Calu3 (cell line): ENCODE measurements at regions not wholly inside any gene's neighbourhood (a gene's known extent, or its start where the extent isn't known, plus 50 kb on each side); places are given as distances from the start of the nearest gene placed in this dataset.

Experiments used
- BruUV-seq: library from RNA; stranded (reverse); fragments of 400-500 nt; replicated peaks from 2 replicates; lab custom pipeline; 2021; lab: Mats Ljungman, UMichigan
- CTCF ChIA-PET: fragments of 300-600 bp; sonication (Branson Sonifier 250); formaldehyde crosslinking; loops from one replicate; lab custom pipeline; 2022; ENCODE audit warnings: antibody characterized with exemption; lab: Charles Lee
- DNase-seq: peaks from one replicate; pipeline ENCODE4 v3.0.0; 2022
- H3K27ac Mint-ChIP-seq: one replicate; pipeline ENCODE4 v1.8.0; 2022; ENCODE audit warnings: mixed read lengths; ENCODE audit not compliant: unreplicated experiment
- H3K27me3 Mint-ChIP-seq: one replicate; pipeline ENCODE4 v1.8.0; 2022; ENCODE audit warnings: mixed read lengths; ENCODE audit not compliant: unreplicated experiment
- H3K36me3 Mint-ChIP-seq: one replicate; pipeline ENCODE4 v1.8.0; 2022; ENCODE audit warnings: mild to moderate bottlenecking, moderate library complexity, mixed read lengths; ENCODE audit not compliant: insufficient read depth, unreplicated experiment
- H3K4me1 Mint-ChIP-seq: one replicate; pipeline ENCODE4 v1.8.0; 2022; ENCODE audit warnings: mild to moderate bottlenecking, low read depth, mixed read lengths; ENCODE audit not compliant: unreplicated experiment
- H3K4me3 Mint-ChIP-seq: one replicate; pipeline ENCODE4 v1.8.0; 2022; ENCODE audit warnings: mild to moderate bottlenecking, low read depth, moderate library complexity, mixed read lengths; ENCODE audit not compliant: unreplicated experiment
- H3K9me3 Mint-ChIP-seq: one replicate; pipeline ENCODE4 v1.8.0; 2022; ENCODE audit warnings: low read depth, mixed read lengths; ENCODE audit not compliant: unreplicated experiment
- intact Hi-C: fragments of 100-400 bp; cut with micrococcal nuclease; formaldehyde crosslinking; loops from one replicate; pipeline ENCODE4 v1.10.0; 2022; ENCODE audit not compliant: unreplicated experiment
- TF ChIP-seq, protein P1 (sequence below): fragments of 200-600 bp; IDR thresholded peaks from one replicate; pipeline ENCODE4 v1.8.0; 2022; ENCODE audit warnings: antibody characterized with exemption; ENCODE audit not compliant: unreplicated experiment

GRCh38 chr18:61953161-61953560 is 60.4 kb upstream of the RNF152 start:
- Mint-ChIP-seq H3K36me3 (no peaks in the 10 kb centered on the region), H3K4me1 (no peaks in the 10 kb centered on the region), H3K27me3 (no peaks in the 10 kb centered on the region), H3K9me3 (no peaks in the 10 kb centered on the region), H3K27ac (no peak overlapping the region), H3K4me3 (no peak overlapping the region)
- TF ChIP-seq, protein P1, sequence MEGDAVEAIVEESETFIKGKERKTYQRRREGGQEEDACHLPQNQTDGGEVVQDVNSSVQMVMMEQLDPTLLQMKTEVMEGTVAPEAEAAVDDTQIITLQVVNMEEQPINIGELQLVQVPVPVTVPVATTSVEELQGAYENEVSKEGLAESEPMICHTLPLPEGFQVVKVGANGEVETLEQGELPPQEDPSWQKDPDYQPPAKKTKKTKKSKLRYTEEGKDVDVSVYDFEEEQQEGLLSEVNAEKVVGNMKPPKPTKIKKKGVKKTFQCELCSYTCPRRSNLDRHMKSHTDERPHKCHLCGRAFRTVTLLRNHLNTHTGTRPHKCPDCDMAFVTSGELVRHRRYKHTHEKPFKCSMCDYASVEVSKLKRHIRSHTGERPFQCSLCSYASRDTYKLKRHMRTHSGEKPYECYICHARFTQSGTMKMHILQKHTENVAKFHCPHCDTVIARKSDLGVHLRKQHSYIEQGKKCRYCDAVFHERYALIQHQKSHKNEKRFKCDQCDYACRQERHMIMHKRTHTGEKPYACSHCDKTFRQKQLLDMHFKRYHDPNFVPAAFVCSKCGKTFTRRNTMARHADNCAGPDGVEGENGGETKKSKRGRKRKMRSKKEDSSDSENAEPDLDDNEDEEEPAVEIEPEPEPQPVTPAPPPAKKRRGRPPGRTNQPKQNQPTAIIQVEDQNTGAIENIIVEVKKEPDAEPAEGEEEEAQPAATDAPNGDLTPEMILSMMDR: no peak
- DNase-seq: no peak
- CTCF ChIA-PET: no interaction called here
- intact Hi-C loops: no loop called here
- BruUV-seq: no TSS peak

GRCh38 chr18:61951396-61951795 is 58.6 kb upstream of the RNF152 start:
- no TSS peak for BruUV-seq
- no peaks in the 10 kb centered on the region for H3K27me3 Mint-ChIP-seq
- no peaks in the 10 kb centered on the region for H3K9me3 Mint-ChIP-seq
- CTCF ChIA-PET: no interaction called here
- H3K27ac Mint-ChIP-seq: no peak overlapping the region
- TF ChIP-seq, protein P1: no peak
- H3K4me1 Mint-ChIP-seq: no peaks in the 10 kb centered on the region
- no peak overlapping the region for H3K4me3 Mint-ChIP-seq
- DNase-seq: no peak
- H3K36me3 Mint-ChIP-seq: no peaks in the 10 kb centered on the region
- intact Hi-C loops: no loop called here

- no peak for DNase-seq
- Mint-ChIP-seq H3K27me3 (no peaks in the 10 kb centered on the region), H3K9me3 (no peaks in the 10 kb centered on the region), H3K4me3 (no peak overlapping the region), H3K4me1 (no peaks in the 10 kb centered on the region), H3K36me3 (no peaks in the 10 kb centered on the region), H3K27ac (no peak overlapping the region)
- TF ChIP-seq, protein P1: no peak
- intact Hi-C loops: no loop called here
- BruUV-seq: no TSS peak
- CTCF ChIA-PET: no interaction called here
Observed at GRCh38 chr18:61950371-61950770, 57.6 kb upstream of the RNF152 start.

GRCh38 chr18:61949946-61950345 is 57.1 kb upstream of the RNF152 start:
- Mint-ChIP-seq H3K36me3 (no peaks in the 10 kb centered on the region), H3K9me3 (no peaks in the 10 kb centered on the region), H3K4me1 (no peaks in the 10 kb centered on the region), H3K4me3 (no peak overlapping the region), H3K27me3 (no peaks in the 10 kb centered on the region), H3K27ac (no peak overlapping the region)
- intact Hi-C loops: no loop called here
- DNase-seq: no peak
- CTCF ChIA-PET: no interaction called here
- TF ChIP-seq, protein P1: no peak
- BruUV-seq: no TSS peak
